NCI-H2196 (cell line): ENCODE measurements at regions not wholly inside any gene's neighbourhood (a gene's known extent, or its start where the extent isn't known, plus 50 kb on each side); places are given as distances from the start of the nearest gene placed in this dataset.

Source experiments
- DNase-seq: peaks from one replicate; lab custom pipeline; 2025; ENCODE audit not compliant: unreplicated experiment; lab: John Stamatoyannopoulos, UW

DNA sequence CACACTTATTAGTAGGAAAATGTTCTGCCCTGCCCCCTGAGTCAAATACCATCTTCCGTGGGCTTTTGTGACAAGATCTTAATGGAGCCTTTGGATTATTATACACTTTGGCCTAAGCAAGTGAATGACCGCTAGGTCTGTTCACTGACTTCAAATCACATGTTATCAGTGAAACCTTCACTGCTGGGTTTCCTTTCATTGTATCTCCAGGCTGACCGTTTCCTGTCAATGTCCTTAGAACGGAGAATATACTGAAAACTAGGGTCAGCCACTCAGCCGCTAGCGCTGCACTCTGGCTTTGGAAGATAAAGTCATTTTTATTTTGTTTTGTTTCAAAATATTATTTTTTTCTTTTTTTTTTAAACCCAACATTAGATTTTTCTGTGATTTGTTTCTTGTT is 107.0 kb upstream of the TLL1 start:
- DNase-seq, result no peak

DNA sequence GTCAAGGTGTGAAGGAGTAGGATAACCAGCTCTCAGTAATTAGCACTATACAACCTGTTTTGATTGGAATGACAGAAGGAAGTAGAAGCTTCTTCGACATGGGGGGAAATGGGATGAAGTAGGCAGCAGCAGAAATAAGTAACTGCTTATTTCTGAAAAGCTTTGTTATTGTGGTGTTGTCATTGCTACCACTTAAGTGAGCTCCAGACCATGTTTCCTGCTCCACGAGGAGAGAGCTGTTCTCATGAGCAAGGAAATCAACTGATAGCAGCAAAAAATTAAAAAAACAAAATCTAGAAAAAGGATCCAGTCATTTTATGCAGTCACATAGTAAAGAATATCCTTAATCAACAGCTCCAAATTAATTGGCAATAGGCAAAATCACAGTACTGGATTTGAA is 106.1 kb upstream of the TLL1 start:
- no peak for DNase-seq

DNA sequence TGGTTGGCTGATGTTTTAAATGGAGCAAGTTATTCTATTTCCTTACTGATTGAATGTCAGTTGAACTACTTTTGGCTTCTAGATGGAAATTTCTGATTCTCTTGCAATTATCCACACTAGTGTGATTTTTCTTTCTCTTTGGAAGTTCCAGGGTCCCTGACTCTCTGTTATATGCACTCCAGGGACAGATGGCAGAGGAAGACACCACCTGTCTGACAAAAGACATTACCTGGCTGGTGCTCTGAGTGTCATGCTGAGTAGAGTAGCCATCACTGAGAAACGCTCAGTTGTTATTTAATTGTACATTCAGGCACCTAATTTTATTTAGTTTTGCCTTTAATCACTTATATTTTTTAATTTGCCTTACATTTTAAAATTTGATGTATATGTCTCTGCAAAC is 105.4 kb upstream of the TLL1 start:
- DNase-seq, result no peak

DNA sequence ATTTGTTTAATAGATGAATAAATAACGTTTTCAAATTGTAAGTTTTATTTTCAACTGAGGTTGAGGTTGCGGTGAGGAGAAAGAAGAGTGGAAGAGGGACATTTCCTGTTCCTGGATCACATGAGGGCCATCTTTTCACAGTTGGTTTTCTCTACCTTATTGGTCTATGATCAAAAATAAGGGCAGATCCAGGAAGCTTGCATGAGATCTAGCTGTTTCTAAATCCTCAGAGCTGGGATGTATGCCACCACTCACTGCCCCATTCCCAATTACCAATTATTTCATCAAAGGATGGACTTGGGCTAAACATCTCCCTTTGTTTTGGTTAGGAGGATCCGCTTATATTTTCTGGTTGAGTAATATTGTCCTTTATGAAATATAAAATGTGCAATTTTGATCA is 104.8 kb upstream of the TLL1 start:
- DNase-seq, result no peak

DNA sequence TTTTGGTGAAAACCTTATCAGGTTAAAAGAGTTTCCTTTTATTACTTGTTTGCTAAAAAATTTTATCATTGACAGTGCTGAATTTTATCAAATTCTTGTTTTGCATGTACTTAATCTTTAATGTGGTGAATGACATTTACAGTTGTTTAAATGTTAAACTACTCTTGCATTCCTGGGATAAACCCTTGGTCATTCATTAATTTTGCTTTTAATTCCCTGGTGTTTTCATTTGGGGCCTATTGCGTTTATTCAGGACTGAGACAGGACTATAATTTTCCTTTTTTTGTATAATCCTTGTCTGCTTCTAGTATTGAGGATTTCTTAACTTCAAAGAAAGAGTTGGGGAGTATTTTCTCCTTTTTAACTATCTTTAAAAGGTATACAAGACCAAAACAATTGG is 98.7 kb upstream of the TLL1 start:
- no peak for DNase-seq

DNA sequence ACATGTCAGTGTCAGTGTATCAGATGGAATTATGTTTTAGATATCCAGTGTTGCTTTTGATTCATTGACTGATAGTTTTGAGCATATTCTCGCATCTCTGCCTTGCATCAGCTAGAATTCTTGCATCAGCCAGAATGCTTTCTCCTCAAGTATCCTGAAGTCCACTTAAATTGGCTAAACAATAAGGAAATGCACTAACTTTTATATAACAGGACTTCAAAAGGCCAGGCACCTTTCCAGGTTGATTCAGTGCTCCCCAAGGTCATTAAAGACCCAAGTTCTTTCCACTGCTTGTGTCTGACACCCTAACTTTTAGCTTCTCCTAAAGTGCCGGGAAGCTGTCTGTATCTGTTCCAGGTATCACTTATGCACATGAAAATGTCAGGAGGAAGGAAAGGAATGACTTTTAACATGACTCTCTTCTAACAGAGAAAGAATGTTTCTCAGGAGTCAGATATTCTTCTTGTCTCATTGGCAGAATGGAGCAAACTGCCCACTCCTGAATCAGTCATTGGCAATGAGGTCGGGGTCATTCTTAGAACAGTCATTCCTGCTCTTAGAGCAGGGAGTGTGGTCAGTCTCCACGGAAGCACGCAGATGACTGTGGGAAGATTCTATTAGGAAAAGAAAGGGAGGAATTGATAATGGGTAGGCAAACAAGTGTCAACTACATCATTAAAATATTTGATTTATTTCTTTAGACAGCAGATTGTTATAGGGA is 92.9 kb upstream of the TLL1 start:
- no peak for DNase-seq

DNA sequence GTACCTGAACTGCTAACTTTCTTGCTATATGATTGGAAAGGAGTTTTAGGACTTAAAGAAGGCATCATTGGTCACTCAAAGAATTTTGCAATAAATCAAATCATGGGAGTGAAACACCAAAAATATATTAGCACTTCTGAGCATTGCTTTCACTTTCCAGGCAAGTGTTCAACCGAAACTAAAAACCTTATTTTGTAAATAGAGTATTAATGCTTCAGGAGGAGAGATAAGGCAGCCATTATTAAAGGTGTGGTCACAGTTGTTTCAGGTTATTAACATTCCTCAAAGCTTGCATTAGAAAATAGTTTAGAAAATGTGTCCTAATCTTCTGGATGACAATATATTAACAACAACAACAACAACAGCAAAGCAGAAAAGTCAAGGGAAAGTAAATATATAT is 92.3 kb upstream of the TLL1 start:
- no peak for DNase-seq

DNA sequence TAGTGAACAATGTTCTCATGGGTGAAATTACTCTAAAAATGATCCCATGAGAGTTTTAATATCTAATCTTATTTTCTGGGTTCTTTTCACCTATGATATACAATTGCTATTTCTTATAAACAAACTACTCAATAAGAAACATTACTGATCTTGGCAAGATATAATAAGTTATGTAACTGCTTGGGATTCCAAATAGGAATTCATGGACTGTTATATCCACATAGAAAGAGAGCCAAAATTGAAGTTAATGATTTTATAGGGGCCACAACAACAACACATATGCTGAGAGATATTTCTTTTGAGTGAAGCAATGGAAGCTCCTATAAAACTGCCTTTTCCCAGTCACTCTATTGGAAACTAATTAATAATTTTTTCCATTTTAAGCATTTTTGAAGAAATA is 90.4 kb upstream of the TLL1 start:
- DNase-seq, result no peak

DNA sequence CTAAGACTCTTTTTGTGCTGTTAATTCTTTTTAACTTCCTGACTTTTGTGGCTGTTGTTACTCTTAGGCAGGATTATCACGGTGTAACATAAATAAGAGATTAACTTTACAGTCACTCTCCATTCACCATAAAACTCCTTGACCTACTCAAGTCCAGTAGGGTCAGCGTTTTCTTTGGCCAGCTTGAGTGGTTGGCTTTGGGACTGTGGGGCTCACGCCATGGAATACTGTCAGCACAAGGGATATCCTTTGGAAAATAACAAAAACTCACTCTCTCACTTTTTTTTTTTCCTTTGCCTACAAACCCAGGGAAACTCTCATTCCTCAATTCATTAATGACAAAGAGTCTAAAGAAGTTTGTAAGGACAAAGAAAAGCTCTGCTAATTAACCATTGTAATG is 89.4 kb upstream of the TLL1 start:
- no peak for DNase-seq

DNA sequence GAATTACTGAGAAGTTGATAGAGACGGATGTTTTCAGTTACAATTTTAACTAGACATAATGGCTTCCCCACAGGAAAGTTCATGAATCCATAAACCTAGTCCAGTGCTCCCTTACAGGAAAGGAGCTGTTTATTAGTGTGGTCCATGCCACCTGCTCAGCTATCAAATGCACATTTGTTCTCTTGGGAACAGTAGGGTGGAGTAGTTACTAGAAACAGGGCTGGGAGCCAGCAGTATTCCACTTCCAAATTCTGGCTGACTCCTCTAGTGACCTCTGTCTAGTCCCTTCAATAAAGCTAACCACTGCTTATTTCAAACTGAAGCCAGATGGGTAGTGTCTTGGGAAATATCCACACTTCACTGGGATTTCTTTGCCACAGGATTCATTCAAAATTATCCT is 88.4 kb upstream of the TLL1 start:
- no peak for DNase-seq

DNA sequence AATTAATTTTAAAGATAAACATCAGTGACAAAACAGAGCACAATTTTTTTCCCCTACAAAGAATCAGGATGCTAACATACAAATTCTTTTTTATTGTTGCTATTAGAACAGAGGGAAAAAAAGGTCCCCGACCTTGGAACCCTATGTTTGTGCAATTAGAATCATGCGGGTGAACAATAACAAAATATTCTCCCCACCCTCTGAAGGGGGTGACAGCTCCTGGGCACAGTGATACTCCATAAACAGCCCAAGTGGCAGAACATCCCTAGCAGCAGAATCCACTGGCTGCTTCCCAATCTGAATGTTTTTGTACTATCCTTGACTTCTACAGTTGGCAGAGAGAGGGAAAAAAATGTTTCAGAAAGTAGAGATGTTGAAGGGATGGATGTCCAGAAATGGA is 87.7 kb upstream of the TLL1 start:
- no peak for DNase-seq

DNA sequence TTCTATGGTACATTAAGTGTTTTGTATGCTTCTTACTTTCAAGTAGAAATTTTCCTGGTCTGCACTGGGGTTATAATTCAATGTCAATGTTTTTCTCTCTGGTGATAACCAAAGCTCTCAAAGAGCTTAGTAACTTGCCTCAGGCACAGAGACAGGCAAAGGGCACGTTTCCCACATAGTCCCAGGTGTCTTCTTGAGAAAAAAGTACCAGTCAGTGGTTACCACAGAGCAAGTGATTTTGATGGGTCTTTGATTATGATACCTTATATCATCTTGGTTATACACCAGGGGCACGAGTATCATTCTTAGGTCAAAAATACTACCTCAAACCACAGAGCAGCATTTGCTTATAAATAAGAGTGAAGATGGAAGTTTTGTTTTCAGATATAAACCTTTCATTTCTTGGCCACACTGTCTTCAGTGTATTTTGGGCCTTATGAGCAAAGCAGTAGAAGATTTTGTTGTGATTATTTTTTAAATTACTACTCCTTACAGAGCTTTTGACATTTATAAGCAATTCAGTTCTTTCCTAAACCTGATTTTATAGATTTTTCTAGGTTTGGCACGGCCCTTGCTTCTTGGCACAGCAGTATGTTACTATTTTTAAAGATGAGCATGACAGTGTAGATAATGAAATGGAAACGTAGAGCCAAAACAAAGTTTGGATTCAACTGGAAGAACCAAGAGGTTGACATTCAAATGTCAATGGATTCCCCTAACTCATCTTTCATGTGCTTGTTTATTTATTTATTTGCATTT is 85.3 kb upstream of the TLL1 start:
- DNase-seq, result no peak

DNA sequence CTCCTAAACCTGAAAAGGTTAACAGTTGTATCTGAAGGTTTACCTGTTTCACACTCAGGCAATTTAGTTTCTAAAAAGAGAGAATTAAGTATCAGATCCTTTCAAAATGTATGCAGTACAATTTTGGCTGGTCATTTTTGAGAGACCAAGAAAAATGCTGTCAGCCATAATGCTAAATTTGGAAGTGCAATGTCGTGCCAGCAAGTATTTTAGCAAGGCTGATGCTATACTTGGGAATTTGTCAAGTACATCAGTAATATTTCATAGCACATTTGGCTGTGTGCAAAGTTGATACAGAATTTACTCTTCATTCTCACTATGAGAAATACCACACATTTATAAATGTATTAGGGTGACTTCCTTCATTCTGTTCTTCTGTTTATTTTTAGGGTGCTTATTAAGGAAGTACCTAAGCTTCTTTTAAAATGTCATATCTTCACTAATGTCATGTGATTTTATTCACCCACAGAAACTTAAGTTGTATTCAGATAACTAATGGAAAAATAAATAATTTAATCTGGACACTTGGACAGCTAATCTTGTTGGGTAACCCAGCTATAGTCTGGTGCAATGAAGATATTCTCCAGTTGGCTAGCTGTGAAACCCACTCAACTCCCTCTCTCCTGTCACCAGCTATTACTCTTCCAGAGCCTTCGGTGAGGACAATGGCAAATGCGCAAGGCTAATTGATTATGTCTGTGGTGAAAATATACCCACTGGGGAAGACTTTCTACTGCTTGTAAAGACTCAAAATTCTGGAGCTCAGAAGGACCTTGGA is 84.2 kb upstream of the TLL1 start:
- DNase-seq, result no peak

DNA sequence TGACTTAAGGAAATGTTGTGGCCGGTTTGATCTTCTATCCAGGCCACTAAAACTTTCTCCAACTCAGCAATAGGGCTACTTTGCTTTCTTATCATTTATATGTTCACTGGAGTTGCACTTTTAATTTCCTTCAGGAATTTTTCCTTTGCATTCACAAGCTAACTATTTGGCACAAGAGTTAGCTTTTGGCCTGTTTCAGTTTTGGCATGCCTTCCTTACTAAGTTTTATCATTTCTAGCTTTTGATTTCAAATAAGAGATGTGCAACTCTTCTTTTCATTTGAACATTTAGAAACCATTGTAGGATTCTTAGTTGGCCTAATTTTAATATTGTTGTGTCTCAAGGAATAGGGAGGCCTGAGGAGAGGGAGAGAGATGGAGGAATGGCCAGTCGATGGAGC is 79.8 kb upstream of the TLL1 start:
- no peak for DNase-seq

DNA sequence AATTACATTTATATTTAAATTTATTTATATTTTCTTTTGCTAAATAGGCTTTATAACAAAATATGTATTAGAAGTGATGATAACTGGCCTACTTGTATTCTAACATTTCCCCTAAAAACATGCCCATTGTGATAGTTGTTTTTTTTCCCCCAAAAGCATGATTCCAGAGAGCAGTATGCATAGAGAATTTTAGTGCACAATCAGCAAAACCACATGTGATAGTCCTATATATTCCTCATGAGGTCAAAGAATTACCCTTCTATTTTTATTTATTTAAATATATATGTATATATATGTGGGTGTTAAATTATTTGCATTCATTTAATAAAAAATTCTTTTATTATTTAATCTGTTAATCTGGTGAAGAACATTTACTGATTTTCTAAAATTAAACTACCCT is 78.2 kb upstream of the TLL1 start:
- DNase-seq, result no peak

DNA sequence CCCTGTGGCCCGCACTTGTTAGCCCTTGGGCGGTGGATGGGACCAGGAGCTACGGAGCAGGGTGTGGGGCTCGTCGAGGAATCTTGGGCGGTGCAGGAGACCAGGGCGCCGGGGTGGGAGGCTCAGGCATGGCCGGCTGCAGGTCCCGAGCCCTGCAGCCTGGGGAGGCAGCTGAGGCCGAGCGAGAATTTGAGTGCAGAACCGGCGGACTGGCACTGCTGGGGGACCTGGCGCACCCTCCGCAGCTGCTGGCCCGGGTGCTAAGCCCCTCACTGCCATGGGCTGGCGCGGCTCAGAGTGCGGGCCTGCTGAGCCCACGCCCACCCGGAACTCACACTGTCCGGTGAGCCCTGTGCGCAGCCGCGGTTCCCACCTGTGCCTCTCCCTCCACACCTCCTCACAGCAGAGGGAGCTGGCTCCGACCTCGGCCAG is 73.6 kb upstream of the TLL1 start:
- no peak for DNase-seq

DNA sequence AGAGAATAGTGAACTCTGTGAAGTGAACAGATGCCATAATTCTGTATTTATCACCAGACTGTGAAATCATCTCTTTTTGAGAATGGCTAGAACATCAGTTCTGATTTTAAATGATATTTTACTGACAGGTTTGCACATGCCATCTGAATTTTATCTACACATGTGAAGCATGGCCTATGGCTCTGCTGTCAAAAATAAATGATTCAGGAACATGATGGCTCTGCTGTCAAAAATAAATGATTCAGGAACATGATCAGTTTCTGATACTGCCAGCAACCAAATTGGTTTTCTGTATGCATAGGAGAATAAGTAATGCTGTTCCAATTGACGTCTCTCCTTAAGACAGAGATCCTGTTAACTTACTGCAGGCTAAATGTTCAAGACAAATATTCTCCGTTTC is 70.6 kb upstream of the TLL1 start:
- no peak for DNase-seq

DNA sequence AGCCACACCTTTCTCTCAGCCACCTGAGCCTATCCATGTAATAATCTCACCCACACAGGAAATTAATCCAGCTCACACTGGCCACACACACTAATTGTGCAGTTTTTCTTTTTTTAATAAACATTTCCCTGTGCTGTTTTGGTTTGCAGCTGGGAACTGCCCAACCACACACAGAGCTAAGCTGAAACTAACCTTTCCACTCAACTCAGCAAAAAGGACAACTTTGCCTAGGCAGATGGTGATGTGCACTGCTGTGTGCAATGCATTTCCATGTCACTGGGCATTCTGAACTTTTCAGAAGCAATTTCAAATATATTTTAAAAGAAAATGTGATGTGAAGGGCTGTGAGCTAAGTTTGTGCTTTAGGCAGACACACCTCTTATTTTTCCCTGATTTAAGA is 70.0 kb upstream of the TLL1 start:
- DNase-seq, result no peak

DNA sequence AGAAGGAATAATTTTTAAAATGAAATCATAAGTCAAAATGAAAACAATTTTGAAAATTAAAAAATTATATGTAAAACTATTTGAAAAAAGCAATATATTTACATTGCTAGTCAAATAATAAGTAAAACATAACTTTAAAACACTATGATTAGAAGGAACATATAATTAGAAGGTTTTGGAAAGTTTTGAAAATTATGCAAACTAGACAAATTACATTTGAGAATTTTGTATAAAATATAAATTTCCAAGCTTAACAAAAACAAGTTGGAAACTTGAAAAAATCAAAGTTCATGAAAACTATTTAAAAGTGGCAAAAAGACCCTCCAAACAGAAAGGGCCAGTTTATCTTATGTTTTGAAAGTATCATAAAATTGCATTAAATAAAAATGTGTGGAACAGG is 67.6 kb upstream of the TLL1 start:
- DNase-seq, result no peak

DNA sequence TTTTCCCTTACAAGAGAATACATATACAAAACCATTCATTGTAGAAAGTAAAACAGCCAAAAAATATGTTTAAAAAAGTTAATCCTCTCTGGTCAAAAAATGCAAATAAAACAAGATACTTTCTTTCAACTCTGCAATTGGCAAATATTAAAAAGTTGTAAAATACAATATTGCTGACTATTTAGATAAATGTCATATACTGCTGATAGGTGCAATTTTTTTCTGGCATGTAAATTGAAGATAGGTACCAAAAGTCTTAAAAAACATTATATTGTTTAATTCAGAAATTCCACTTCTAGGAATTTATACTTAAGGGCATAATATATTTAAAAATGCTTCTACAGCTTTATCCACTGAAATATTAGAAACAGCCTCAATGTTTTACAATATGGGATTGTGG is 66.4 kb upstream of the TLL1 start:
- DNase-seq, result no peak

DNA sequence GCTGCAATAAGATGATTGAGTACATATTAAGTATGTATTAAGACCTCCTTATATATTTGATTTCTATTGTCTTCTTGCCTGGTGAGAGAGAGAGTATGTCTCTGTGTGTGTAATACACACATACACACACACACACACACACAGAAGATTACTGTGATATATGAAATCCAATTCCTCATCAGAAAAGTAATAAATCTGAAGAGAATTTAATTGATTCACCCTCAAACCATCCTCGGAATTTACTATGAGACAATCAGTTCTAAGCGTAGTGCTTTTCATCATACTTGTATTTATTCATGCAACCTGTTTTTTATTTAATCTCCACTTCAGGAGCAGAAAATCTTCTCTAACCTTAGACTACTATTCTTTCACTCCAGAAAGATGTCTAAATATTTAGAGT is 62.3 kb upstream of the TLL1 start:
- no peak for DNase-seq

DNA sequence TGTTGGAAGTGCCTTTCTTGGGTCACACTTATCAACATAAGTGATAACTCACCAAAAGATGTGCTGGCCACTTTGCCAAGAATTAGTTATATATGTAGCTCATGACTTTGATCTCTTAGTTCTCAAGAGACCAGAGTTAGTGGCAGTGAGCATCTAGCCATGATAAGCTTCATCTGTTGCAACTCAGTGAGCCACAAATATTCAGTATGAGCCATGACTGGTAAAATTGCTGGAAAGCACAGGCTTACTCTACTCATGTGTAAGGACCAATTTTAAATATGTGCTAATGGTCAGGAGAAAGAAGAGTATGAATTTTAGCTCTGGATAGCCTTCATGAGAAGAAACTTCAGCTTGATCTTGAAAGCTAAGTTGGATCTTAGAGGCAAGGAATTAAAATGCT is 59.4 kb upstream of the TLL1 start:
- no peak for DNase-seq
